AG09309 (cell line): ENCODE measurements at regions not wholly inside any gene's neighbourhood (a gene's known extent, or its start where the extent isn't known, plus 50 kb on each side); places are given as distances from the start of the nearest gene placed in this dataset.

Experiments used
- DNase-seq: peaks from one replicate; pipeline ENCODE4 v3.0.0-alpha.2; 2010; ENCODE audit warnings: low read depth
- H3K4me3 ChIP-seq: 2 replicates; pipeline ENCODE4 v1.5.1; 2011; ENCODE audit warnings: mild to moderate bottlenecking, low read depth, low read length, moderate library complexity; ENCODE audit not compliant: control insufficient read depth
- TF ChIP-seq, protein P1 (sequence below): IDR thresholded peaks from 2 replicates; pipeline ENCODE4 v1.5.1; 2011; ENCODE audit warnings: mild to moderate bottlenecking, low read depth, low read length, inconsistent platforms; ENCODE audit not compliant: insufficient read depth, control insufficient read depth; ENCODE audit errors: missing control alignments

DNA sequence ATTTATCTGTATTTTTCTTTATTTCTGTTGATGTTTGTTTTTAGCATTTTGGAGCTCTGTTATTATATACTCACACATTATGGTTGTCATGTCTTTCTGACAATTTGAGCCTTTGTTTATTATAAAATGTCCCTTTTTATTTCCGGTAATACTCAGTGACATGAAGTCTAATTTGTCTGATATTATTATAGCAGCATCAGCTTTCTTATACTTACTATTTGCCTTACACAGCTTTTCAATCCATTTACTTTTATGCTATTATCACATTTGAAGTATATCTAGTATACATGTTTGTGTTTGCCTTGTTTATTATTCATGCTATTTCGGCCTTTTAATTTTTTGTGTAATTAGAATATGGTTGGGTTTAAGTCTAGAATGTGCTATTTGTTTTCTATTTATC is 430.6 kb upstream of the FANCL start:
- H3K4me3 ChIP-seq, result no peak overlapping the region
- no peak for DNase-seq
- TF ChIP-seq, protein P1, sequence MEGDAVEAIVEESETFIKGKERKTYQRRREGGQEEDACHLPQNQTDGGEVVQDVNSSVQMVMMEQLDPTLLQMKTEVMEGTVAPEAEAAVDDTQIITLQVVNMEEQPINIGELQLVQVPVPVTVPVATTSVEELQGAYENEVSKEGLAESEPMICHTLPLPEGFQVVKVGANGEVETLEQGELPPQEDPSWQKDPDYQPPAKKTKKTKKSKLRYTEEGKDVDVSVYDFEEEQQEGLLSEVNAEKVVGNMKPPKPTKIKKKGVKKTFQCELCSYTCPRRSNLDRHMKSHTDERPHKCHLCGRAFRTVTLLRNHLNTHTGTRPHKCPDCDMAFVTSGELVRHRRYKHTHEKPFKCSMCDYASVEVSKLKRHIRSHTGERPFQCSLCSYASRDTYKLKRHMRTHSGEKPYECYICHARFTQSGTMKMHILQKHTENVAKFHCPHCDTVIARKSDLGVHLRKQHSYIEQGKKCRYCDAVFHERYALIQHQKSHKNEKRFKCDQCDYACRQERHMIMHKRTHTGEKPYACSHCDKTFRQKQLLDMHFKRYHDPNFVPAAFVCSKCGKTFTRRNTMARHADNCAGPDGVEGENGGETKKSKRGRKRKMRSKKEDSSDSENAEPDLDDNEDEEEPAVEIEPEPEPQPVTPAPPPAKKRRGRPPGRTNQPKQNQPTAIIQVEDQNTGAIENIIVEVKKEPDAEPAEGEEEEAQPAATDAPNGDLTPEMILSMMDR, result no peak

DNA sequence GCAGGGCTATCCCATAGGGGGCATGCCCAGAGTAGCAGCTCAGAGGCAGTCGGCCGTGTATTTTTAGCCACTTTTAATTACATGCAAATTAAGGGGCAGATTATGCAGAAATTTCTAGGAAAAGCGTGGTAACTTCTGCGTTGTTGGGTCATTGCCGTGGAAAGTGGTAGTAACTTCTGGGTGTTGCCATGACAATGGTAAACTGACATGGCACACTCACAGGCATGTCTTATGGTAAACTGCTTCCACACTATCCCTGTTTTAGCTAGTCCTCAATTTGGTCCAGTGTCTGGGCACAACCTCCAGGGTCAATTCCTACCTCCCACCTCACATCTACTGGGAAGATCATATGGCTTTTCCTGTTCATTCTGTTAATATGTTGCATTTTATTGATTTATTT is 428.9 kb upstream of the FANCL start:
- H3K4me3 ChIP-seq, result no peak overlapping the region
- no peak for DNase-seq
- TF ChIP-seq, protein P1, result no peak

DNA sequence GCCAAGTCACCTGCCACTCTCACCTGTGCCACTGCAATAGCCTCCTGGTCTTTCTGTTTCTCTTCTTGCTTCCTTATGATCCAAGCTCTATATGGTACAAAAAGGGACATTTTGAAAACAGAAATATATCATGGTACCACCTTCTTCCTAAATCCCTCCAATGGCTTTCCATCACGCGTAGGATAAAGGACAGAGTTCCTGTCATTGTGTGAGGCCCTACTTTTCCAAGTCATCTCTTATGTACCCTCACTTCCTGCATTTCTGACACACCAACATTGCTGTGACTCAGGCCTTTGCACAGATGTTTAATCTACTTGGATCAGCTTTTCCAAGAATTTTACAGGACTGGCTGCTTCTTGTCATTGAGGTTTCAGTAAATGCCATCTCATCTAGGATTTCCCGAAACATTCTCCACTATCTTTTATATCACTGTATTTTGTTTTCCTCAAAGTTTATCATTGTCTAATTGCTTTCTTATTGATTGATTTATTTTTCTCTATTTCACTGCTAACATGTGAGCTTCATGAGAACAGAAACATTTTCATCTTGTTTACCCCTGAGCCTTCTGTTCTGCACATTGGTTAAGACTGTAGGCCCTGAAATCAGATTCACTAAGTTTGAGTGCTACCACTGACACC is 426.1 kb upstream of the FANCL start:
- H3K4me3 ChIP-seq, result no peak overlapping the region
- TF ChIP-seq, protein P1, result no peak
- no peak for DNase-seq

DNA sequence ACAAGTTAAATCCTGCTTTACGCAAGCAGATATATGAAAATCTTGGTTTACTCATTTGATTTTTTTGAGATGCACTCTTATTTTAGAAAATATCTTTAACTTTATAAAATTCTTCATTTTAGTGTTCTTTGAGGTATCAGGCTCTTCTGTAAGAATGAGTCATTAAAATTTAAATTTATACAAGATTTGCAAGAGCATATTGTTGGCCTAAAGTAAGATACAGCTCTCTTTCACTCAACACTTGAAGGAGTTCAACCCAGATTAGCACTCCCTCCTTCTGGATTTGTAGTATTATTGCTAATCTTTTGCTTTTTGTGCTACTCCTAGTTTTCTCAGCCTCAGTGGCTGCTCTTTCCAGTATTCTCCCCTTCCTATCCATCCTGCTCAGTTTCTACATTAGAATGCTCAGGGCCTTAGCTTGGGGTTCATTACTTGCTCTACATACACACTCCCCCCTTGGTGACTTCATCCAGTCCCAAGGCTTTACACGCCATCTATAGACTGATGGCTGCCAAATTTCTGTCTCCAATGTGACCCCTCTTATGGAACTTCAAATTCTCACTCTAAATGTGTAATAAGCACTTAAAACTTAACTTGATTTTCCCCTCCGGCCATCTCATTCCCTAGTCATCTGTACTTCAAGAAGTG is 425.3 kb upstream of the FANCL start:
- H3K4me3 ChIP-seq, result no peak overlapping the region
- TF ChIP-seq, protein P1, result no peak
- DNase-seq, result no peak

DNA sequence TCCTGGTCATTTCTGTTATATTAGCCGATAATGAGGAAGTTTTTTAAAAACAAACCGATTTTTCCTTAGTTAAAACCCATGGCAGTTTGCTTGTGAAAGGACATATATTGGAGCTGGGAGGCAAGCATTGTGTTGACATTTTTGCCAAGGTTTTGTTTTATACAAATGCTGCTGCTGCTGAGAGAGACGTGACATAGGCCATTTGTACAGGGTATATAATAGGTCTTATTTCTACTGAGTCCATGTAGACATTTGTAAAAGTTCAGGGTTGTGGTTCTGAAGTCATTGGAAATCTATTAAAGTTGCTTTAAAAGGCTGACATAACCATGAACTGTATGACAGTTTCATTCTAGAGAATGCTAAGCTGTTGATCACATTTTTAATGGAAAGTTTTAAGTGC is 424.0 kb upstream of the FANCL start:
- no peak for DNase-seq
- no peak overlapping the region for H3K4me3 ChIP-seq
- TF ChIP-seq, protein P1, result no peak

DNA sequence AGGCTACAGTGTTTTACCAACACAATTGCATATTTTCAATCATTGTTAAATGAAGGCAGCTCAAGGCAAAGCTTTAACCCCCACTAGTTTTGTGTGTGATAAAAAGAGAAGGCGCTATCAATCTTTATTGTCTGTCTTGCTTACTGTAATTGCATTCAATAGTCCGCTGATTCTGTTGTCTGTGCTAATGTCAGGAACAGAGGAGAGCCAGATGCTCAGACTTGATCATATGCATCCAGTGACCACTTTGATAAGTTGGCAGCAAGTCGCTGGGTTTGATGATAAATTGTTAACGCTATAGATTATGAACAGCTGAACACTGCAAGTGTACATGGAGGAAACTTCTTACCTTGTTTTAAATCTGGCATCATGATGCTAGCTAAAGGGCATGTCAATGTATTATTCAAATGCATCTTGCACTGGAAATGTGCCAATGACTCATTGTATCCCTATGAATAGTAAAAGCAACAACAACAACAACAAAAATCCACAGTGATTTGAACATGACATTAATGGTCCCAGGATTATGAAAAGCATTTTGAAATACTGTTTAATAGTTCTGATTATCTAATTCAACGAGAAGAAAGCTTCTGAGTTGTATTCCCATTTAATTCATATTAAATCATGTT is 423.5 kb upstream of the FANCL start:
- TF ChIP-seq, protein P1, result no peak
- no peak overlapping the region for H3K4me3 ChIP-seq
- no peak for DNase-seq
